Mammary epithelial cell (primary cell): ENCODE measurements at regions not wholly inside any gene's neighbourhood (a gene's known extent, or its start where the extent isn't known, plus 50 kb on each side); places are given as distances from the start of the nearest gene placed in this dataset.

ENCODE experiments used
- EZH2 ChIP-seq: IDR thresholded peaks from 2 replicates; pipeline ENCODE4 v1.6.1; 2012; ENCODE audit warnings: low read length, inconsistent platforms, borderline replicate concordance
- TF ChIP-seq, protein P1 (sequence below), 2 donors: IDR thresholded peaks in 1 of 2; conservative IDR thresholded peaks in 1 of 2; 2 replicates each; pipeline ENCODE4 v1.5.1; 2011 to 2012; ENCODE audit warnings: inconsistent platforms in 2 of 2, low read length in 2 of 2, mild to moderate bottlenecking in 2 of 2, control low read depth in 1 of 2, low read depth in 1 of 2; ENCODE audit not compliant: insufficient read depth in 1 of 2; ENCODE audit errors: extremely low read depth in 1 of 2

DNA sequence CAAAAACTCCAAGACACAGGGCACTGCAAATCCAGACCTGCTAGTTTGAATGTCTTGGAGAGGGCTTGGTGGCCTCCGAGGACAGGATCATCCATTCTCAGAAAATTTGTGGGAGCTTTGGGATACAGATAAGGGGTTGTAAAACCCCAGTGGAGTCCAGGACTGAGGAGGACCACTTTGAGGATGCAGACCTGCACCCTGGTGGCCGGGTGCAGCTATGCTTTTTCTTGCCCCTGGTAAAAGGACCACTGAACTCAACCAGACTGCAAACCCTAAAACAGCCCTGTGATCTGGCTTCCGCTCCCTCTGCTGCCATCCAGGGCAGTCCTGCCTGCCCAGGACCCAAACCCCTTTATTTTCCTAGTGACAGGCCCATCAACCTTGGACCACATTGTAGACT is 169.5 kb upstream of the DAAM1 start:
- TF ChIP-seq, protein P1, sequence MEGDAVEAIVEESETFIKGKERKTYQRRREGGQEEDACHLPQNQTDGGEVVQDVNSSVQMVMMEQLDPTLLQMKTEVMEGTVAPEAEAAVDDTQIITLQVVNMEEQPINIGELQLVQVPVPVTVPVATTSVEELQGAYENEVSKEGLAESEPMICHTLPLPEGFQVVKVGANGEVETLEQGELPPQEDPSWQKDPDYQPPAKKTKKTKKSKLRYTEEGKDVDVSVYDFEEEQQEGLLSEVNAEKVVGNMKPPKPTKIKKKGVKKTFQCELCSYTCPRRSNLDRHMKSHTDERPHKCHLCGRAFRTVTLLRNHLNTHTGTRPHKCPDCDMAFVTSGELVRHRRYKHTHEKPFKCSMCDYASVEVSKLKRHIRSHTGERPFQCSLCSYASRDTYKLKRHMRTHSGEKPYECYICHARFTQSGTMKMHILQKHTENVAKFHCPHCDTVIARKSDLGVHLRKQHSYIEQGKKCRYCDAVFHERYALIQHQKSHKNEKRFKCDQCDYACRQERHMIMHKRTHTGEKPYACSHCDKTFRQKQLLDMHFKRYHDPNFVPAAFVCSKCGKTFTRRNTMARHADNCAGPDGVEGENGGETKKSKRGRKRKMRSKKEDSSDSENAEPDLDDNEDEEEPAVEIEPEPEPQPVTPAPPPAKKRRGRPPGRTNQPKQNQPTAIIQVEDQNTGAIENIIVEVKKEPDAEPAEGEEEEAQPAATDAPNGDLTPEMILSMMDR (conservative IDR thresholded peaks at IDR 0.05 in 1 of 2, IDR thresholded peaks at IDR 0.05 in 1 of 2; ENCODE audit: extremely low read depth in 1 of 2, insufficient read depth in 1 of 2, low read depth in 1 of 2, low read length in 2 of 2): peak; percentile 15 to 22
- TF ChIP-seq EZH2: no peak
